NCI-H1048 (cell line): ENCODE measurements at regions not wholly inside any gene's neighbourhood (a gene's known extent, or its start where the extent isn't known, plus 50 kb on each side); places are given as distances from the start of the nearest gene placed in this dataset.
"Not testable (repeated sequence)": the region's sequence is repeated elsewhere in the genome, so short reads cannot be mapped to it uniquely, and the experiment has no call there.

ENCODE experiments used
- DNase-seq: peaks from one replicate; lab custom pipeline; 2025; lab: John Stamatoyannopoulos, UW

DNA sequence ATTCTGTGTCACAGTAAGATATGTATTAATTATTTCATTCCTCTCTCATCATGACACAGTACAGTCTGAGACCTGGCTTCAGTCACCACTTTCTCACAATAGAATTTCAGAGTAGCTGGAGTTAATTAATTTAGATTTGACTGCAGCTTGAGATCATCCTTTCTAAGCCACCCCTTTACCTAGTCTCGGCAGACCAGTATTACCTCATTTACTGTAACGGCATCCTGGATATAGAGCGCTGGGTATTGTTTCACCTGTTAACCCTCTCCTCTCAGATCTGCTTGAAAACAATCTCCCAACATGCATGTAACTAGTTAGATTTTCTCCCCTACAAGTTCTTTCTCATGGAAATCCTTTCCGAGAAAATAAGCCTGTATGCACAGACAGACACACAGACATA, 1057.5 kb downstream of the GATA3 start:
- DNase-seq: no peak

DNA sequence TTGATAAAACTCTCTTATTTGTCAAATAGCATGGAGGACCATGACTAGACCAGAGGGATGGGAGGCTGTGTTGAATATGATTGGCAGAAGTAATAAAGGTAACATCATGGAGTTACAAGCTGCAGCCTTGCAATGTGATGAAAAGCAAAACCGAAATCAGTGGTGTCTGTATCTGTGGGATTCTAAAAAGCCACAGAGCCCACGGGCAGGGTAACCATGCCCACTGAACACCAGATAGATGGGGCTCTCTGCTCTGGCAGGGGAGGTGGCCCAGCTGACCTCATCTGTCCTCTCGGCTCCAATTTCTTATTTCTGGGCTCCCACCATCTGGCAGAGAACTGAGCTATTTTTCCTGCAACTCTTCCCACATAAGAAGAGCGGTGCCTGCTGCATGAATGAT, 1072.2 kb downstream of the GATA3 start:
- no peak for DNase-seq

DNA sequence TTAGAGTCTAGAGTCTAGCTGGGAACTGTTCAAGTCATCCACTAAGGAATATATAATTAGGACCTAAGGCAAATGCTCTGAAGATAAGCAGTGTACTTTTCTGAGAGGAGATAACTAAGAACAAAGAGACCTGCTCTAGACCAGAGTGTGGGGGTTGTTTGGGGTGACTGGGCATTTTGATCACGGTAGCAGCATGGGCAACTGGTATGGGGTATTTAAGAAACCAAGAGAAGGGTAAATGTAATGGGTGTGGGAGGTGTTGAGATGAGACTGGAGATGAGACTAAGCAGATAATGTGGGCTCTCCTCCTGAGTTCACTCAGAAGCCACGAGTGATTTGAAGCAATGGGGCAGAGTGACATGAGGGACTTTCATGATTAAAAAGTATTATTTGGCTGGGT, 1082.9 kb downstream of the GATA3 start:
- DNase-seq: no peak

DNA sequence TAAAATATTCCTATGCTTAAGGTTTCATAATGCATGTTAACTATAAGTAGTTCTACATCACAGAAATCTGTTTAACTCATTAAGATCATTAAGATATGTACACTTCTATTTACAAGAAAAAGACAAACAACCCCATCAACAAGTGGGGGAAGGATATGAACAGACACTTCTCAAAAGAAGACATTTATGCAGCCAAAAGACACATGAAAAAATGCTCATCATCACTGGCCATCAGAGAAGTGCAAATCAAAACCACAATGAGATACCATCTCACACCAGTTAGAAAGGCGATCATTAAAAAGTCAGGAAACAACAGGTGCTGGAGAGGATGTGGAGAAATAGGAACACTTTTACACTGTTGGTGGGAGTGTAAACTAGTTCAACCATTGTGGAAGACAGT, 1084.3 kb downstream of the GATA3 start:
- not testable (repeated sequence) for DNase-seq

DNA sequence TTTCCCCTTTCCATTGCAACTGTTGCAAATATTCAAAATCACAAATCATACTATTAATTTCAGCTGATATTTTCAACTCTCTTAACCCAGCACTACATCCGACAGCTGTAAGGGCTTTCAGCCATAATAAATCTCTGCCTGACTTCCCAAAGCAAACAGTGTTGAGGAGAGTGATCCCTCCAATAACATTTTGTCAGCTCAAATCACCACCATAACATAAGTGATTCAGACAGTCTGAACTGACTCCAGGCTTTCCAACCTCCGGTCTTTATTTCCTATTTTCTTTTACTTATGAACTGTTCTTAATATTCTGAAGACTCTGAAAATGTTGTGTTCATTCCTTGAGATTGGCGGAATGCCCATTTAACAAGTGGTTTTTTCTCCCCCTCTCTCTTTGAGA, 1085.9 kb downstream of the GATA3 start:
- DNase-seq: no peak

DNA sequence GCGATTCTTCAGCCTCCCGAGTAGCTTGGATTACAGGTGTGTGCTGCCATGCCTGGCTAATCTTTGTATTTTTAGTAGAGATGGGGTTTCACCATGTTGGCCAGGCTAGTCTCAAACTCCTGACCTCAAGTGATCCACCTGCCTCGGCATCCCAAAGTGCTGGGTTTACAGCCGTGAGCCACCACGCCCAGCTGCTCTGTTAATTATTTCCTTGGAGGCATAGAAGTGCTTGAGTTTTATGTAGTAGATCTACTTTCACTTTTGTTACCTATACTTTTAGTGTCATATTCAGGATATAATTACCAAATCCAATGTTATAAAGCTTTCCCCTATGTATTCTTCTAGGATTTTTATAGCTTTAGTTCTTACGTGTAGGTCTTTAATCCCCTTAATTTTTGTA, 1093.0 kb downstream of the GATA3 start:
- no peak for DNase-seq

DNA sequence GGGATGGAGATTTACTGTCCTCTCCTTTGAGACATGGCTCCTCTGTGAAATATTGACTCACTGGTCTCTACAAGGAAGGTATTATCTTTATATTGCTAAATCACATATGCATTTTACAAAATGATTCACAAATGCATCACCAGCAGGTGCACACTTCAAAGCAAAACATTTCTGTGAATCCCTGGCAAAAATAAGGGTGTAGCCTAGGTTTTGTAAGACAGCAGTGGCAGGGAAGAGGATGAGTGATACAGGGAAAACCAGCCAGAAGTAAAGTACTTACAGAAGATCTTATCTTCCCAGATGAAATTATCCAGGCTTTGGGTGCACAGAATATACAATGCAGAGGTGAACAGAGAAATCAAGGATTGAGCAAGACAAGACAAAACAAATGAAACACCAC, 1094.6 kb downstream of the GATA3 start:
- DNase-seq: no peak

DNA sequence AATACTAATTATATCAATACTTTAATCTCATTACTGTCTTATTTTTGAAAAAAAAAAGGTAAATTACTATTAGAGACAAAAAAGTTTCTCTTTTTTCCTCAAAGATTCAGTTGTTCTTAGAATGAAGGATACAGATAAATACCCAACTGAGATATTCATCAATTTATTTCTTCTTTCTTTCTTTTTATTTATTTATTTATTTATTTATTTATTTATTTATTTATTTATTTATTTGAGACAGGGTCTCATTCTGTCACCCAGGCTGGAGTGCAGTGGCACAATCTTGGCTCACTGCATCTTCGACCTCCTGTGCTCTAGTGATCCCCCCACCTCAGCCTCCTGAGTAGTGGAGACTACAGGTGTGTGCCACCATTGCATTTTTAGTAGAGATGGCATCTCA, 1098.6 kb downstream of the GATA3 start:
- DNase-seq: not testable (repeated sequence)

DNA sequence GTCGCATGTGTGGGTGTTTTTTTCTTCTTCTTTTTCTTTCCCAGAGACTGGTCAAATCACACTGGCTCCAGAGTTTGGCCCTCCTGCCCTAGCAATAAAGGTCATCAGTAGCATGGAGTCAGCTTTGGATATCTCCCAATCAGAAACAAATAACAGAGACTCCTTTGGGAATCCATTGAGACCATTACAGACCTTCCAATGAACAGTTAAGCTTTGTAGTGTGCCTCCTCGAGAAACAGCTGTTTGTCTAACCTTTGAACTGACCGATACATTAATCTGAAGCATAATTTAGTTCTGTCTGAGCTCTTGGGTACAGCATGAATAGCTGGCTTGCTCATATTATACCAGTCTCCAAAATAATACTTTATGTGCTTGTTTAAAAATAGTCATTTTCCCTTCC, 1103.2 kb downstream of the GATA3 start:
- no peak for DNase-seq

DNA sequence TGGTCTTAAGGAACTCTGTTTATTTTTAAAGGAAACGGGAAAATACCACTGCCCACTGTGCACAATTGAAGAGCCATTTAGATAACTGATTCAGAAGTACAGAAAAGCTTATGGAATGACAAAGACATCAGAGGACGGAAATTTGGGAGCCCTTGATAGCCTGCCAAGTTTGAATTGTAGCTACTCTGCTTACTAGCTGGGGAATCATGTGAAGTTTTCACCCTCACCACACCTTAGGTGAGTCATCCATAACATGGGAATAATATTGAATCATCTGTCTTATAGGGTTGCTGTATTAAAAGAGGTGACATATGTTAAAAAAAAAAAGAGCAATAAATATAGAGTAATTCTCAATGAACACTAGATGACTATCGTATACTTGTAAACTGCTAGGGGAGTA, 1104.2 kb downstream of the GATA3 start:
- DNase-seq: no peak

DNA sequence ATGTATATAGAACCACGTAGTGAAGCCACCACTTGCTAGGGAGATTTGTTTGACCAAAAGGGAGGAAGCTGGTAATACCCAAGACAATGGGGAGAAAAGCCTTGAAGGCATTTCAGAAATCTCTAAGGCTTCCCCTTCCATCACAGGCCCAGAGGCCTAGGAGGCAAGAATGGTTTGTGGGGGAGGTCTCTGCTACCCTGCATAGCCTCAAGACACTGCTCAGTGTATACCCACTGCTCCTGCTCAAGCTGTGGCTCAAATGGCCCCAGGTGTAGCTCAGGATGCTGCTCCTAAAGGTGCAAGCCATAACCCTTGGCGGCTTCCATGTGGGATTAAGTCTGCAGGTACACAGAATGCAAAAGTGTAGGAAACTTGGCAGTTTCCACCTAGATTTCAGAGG, 1105.8 kb downstream of the GATA3 start:
- no peak for DNase-seq

DNA sequence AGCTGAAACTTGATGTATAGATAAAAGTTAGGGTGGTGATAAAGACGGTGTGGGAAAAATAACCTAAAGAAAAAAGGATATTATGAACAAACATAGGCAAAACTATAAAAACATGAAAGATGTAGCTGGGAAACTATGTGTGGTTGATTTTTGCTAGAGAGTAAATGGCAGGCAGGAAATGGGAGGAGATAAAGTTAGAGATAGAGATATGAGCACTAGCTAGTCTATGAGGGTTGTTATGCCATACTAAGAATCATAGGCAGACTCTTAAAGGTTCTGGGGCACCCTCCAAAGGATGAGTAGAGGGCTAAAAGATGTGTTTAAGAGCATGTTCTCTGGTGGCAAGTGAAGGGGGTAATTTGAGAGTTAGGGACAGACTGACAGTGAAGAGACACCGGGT, 1109.2 kb downstream of the GATA3 start:
- no peak for DNase-seq

DNA sequence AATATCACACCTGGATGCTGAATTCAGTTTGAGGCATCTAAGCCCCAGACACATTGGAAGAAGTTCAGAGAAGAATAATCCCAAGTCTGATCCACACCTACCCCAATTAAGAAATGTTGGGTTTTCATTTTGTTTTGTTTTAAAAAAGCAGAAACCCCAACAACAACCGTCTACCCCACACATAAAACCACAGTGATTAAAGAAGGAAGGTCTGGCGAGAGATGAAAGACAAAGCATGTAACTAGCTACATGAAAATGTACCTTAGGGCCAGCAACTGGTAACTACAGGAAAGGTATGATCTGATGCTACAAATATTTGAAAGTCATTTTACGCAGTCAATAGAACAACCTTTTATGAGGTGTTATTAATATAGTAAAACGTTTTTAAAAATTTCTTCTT, 1112.3 kb downstream of the GATA3 start:
- DNase-seq: no peak

DNA sequence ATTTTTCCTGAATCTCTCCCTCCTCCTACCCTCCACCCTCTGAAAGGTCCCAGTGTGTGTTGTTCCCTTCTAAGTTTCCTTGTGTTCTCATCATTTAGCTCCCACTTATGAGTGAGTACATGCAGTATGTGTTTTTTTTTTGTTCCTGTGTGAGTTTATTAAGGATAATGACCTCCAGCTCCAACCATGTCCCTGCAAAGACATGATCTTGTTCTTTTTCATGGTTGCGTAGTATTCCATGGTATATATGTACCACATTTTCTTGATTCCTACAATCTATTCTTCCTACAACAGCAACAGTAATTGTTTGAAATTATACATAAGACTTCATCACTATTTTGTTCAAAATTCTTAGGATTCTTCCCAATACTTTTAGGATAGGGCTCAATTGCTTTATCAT, 1117.8 kb downstream of the GATA3 start:
- DNase-seq: no peak

DNA sequence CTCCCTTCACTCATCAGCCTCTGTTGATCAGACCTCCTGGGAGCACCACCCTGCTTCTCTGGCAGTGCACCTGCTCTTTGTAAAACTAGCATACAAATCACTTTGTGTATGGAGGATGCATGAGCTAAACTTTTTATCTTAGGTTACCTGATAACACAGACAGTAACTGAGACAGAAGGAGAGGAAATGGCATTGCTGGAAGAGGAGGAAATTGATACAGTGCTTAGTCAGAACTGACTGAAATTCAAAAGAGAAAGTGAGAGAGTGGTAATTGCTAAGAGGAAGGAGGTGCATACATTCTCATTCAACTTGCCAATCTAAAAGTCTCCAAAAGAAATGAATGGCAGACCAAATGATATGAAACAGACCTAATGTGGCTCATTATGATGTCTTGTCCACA, 1120.7 kb downstream of the GATA3 start:
- DNase-seq: no peak

DNA sequence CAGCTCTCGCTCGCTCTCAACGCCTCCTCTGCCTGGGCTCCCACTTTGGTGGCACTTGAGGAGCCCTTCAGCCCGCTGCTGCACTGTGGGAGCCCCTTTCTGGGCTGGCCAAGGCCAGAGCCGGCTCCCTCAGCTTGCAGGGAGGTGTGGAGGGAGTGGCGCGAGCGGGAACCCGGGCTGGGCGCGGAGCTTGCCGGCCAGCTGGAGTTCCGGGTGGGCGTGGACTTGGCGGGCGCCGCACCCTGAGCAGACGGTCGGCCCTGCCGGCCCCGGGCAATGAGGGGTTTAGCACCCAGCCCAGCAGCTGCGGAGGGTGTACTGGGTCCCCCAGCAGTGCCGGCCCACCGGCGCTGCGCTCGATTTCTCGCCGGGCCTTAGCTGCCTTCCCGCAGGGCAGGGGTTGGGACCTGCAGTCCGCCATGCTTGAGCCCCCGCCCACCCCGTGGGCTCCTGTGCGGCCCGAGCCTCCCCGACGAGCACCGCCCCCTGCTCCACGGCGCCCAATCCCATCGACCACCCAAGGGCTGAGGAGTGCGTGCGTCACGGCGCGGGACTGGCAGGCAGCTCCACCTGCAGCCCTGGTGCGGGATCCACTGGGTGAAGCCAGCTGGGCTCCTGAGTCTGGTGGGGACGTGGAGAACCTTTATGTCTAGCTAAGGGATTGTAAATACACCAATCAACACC, 1128.9 kb downstream of the GATA3 start:
- not testable (repeated sequence) for DNase-seq

DNA sequence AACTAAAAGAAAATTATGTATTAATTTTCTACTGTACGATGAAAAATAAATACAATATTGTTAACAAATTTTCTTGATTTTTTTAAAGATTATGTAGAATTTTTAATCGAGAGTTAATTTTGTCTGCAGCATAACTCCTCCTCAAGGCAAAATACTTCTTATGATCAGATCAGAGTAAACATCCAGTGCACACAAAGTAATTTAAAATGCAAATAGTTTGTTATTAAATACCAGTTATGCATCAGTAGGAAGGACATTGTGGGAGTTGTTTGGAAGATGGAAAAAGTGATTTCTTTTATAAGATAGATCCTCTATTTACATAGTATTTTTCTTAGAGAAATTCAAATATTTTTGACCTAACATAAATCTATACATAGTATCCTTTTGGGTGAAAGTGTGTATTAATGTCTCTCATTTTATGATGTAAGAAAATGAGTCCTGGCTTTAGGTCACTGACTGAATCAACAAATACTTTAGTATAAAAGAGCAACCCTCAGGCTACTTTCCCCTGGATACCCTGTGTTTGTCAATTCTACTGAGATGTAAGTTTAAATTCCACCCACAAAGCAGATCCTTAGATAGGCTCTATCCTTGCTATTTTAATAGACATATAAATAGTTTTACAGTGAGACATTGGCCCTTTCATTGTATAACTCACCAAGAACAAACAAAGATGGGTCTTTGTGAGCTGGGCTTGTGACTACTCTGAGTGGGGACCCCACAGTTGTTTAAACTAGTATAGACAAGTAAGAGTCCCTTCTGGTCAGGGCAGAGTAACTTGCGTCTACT, 1133.7 kb downstream of the GATA3 start:
- DNase-seq: no peak

DNA sequence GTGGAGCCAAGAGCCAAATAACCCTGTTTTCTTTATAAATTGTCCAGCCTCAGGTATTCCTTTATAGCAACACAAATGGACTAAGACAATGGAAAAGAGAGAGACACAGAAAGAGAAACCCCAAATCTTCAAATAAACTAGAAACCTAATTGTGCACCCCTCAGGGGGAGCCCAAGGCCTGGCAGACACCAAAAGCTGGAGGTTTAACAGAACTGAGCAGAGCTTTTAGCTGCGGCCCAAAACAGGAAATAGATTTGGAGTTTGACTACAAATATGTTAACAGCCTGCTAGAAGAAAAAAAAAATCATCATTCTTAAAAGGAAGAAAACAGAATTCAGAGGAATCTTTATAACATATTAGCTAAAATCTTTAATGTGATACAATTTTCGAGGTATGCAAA, 1135.0 kb downstream of the GATA3 start:
- DNase-seq: no peak

DNA sequence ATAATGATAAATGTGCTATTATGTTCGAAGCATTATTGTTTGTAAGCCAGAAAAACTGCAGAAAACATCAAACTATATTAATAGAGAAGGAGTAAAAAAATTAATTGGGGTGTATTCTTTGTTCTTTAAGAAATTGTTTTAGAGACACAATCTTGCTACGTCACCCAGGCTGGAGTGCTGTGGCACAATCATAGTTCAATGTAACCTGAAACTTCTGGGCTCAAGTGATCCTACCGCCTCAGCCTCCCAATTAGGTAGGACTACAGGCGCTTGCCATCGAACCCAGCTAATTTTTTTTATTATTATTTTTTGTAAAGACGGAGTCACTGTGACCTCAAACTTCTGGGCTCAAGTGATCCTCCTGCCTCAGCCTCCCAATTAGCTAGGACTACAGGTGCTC, 1138.6 kb downstream of the GATA3 start:
- no peak for DNase-seq

DNA sequence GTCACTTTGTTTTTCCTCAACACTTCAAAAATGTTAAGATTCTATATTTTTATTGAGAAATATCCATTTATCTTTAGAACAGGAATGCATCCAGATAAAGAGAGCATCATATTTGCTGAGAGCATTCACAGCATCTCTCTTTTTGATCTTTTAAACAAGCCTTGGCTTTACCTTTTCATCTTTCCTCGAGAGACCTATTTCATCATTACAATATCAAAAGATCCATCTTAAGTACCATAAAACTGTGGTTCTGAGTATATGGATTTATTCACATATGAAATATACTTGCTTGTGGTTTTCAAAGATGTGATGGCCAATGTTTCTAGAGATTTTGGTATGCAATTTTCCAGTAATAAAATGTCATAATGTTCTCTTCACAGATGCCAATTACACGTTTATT, 1140.9 kb downstream of the GATA3 start:
- DNase-seq: no peak

DNA sequence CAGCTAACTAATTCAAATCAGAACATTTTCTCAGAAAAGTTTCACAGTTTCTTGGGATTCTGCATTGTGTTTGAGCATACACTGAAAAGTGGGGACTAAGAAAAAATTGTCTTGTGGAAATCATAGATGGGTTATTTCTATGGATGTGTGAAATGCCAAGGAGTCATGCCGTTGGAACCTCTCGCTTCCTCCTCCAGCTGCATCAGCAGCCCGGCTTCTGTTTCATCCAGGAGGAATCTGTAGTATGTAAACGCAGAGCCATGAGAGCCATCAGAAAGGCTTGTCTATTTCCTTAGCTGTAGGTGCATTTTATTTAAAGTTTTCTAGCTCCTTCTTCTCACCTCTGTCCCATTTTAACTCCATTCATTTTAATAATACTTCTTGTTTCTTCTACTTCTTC, 1144.1 kb downstream of the GATA3 start:
- no peak for DNase-seq

DNA sequence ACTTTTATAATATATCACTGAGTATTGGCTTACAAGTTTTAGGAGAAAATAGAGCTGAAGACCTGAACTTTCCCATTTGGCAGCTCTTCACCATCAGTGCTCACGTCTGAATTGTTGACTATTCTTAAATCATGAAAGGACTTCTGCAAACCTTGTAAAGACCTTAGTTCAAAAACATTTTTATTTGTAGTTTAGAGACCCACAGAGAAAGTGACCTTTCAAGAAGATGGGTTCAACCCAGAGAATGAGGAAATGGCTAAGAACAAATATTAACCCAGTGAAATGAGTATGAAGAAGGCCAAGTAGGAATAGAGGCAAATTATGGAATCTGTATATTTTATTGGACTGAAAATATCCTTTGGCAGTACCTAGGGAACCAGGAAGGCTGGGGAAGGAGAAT, 1151.1 kb downstream of the GATA3 start:
- DNase-seq: no peak

DNA sequence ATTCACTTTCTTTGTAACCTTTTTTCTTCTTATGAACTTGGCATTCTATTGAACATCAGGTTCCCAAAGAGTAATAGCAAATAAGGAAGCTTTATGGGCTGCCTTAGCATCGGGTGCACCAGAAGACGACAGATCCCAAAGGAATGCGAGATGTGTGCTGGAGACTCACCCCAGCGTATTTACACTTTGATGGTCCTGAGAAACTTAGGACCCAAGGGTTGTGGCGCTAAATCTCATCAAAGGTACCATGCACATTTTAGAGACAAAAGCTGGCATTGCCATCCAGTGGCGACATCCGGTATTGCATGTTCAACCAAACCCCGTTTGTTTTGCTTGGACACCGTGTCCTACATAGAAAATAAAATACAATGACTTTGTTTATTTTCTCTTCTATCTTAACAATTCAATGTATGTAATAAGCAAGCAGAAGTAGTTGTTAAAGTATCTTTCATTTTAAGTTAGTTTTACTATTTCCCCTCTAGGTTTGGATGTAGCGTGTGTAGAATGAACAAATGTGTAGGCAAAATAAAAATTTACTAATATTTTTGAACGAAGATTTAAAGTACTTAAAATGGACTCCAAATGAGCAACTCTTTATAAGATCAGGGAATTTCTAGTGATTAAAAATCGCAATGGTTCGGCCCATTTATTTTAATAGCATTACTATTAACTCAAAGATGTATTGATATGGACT, 1154.8 kb downstream of the GATA3 start:
- peak; percentile 10 for DNase-seq
